Suprapubic skin (tissue), 3 donors: ENCODE measurements at regions not wholly inside any gene's neighbourhood (a gene's known extent, or its start where the extent isn't known, plus 50 kb on each side); places are given as distances from the start of the nearest gene placed in this dataset.

Experiments
- CTCF ChIP-seq, 2 donors: fragments of 200-600 bp in 1 of 2; fragments of 450-650 bp in 1 of 2; sonication (generic) in 1 of 2; IDR thresholded peaks; one replicate each; pipeline ENCODE4 v1.5.1; 2016 to 2019; ENCODE audit warnings: antibody characterized with exemption in 2 of 2, mild to moderate bottlenecking in 1 of 2, moderate library complexity in 1 of 2
- POLR2A ChIP-seq, 2 donors: fragments of 450-650 bp; IDR thresholded peaks; one replicate each; pipeline ENCODE4 v1.6.1; 2017; ENCODE audit warnings: antibody characterized with exemption in 2 of 2, mild to moderate bottlenecking in 2 of 2, moderate library complexity in 2 of 2

DNA sequence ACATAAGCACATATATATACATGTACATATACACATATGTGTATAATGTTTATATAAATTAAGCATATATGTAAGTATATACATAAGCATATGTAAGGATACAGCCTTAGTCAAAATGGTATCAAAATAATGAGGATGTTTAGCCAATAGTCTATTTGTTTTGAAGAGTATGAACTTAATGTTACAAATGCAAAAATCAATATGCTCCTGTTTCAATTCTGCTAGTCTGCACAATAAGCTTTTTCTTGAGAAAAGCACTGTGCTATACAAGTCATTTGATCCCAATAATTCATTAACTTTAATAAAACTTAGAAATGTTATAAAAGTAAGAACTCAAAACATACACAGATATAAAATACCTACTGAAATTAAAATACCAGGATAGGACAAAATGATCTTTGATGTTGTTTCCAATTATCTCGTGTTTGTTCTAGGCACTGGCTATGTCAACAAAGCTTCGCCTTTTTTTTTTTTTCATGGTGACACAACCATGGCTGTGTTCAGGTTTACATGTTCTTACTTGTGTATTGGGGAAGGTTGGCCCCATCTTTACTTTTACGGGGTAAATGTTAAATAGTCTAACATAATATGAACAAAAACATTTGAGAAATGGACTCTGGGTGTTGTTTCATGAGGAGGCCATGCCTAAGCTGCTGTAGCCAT is 271.1 kb upstream of the CDH19 start:
- TF ChIP-seq POLR2A (IDR thresholded peaks at IDR 0.05): no peak
- no peak for TF ChIP-seq CTCF (IDR thresholded peaks at IDR 0.05)
